Neuronal stem cell (in vitro differentiated cells): ENCODE measurements at regions not wholly inside any gene's neighbourhood (a gene's known extent, or its start where the extent isn't known, plus 50 kb on each side); places are given as distances from the start of the nearest gene placed in this dataset.
A peak's percentile ranks its signal among the peaks of the same experiment; 100 is the strongest.

Source experiments
- DNase-seq: peaks from one replicate; pipeline ENCODE4 v3.0.0-alpha.2; 2013; ENCODE audit warnings: low spot score
- H2AFZ ChIP-seq: one replicate; pipeline ENCODE4 v1.6.1; 2013; ENCODE audit warnings: mild to moderate bottlenecking, low read length, inconsistent platforms
- H2AK5ac ChIP-seq: 2 replicates; pipeline ENCODE4 v1.6.1; 2013; ENCODE audit warnings: low read depth, mild to moderate bottlenecking, inconsistent platforms, low read length, moderate library complexity, mixed read lengths
- H2BK120ac ChIP-seq: 2 replicates; pipeline ENCODE4 v1.6.1; 2013; ENCODE audit warnings: low read depth, mild to moderate bottlenecking, inconsistent platforms, low read length, moderate library complexity, mixed read lengths
- H2BK12ac ChIP-seq: one replicate; pipeline ENCODE4 v1.6.1; 2013; ENCODE audit warnings: low read length, inconsistent platforms
- H2BK15ac ChIP-seq: 2 replicates; pipeline ENCODE4 v1.6.1; 2013; ENCODE audit warnings: mild to moderate bottlenecking, low read length, inconsistent platforms, mixed read lengths
- H2BK5ac ChIP-seq: one replicate; pipeline ENCODE4 v1.6.1; 2013; ENCODE audit warnings: inconsistent platforms, mild to moderate bottlenecking, low read length, moderate library complexity
- H3K14ac ChIP-seq: one replicate; pipeline ENCODE4 v1.6.1; 2013; ENCODE audit warnings: low read length, inconsistent platforms
- H3K18ac ChIP-seq: 2 replicates; pipeline ENCODE4 v1.6.1; 2013; ENCODE audit warnings: low read length, inconsistent platforms
- H3K23ac ChIP-seq: 2 replicates; pipeline ENCODE4 v1.6.1; 2013; ENCODE audit warnings: low read depth, mild to moderate bottlenecking, mixed read lengths, low read length, inconsistent platforms; ENCODE audit not compliant: poor library complexity
- H3K27ac ChIP-seq: replicated peaks from 3 replicates; pipeline ENCODE4 v1.5.1; 2013; ENCODE audit warnings: low read length, inconsistent platforms
- H3K27me3 ChIP-seq, 3 experiments: 2 replicates each; pipeline ENCODE4 v1.6.1; 2013; ENCODE audit warnings: low read length in 3 of 3, mild to moderate bottlenecking in 2 of 3, inconsistent platforms in 1 of 3, low read depth in 1 of 3, mixed read lengths in 1 of 3, moderate library complexity in 1 of 3; ENCODE audit not compliant: control insufficient read depth in 3 of 3, insufficient read depth in 3 of 3
- H3K36me3 ChIP-seq, 2 donors: replicated peaks in 1 of 2; 2 replicates each; pipeline ENCODE4 v1.6.1; 2013; ENCODE audit warnings: low read length in 2 of 2; ENCODE audit not compliant: control insufficient read depth in 2 of 2, insufficient read depth in 2 of 2
- H3K4ac ChIP-seq: 2 replicates; pipeline ENCODE4 v1.6.1; 2013; ENCODE audit warnings: inconsistent platforms, mild to moderate bottlenecking, low read length, moderate library complexity
- H3K4me1 ChIP-seq, 2 donors: 1 replicate in 1 of 2; 2 replicates in 1 of 2; pipeline ENCODE4 v1.6.1; 2013; ENCODE audit warnings: low read length in 2 of 2, low read depth in 1 of 2; ENCODE audit not compliant: control insufficient read depth in 2 of 2, insufficient read depth in 1 of 2
- H3K4me2 ChIP-seq: one replicate; pipeline ENCODE4 v1.6.1; 2013; ENCODE audit warnings: mild to moderate bottlenecking, low read length, inconsistent platforms; ENCODE audit not compliant: insufficient read depth, poor library complexity, severe bottlenecking
- H3K4me3 ChIP-seq, 2 donors: 2 replicates each; pipeline ENCODE4 v1.5.1; 2013; ENCODE audit warnings: low read length in 2 of 2, mild to moderate bottlenecking in 2 of 2, inconsistent platforms in 1 of 2, moderate library complexity in 1 of 2
- H3K79me1 ChIP-seq: one replicate; pipeline ENCODE4 v1.6.1; 2013; ENCODE audit warnings: low read depth, mild to moderate bottlenecking, inconsistent platforms, low read length, moderate library complexity
- H3K9ac ChIP-seq: one replicate; pipeline ENCODE4 v1.6.1; 2013; ENCODE audit warnings: mild to moderate bottlenecking, low read depth, low read length, inconsistent platforms; ENCODE audit not compliant: poor library complexity
- H3K9me3 ChIP-seq, 2 donors: replicated peaks in 1 of 2; 2 replicates each; pipeline versions ENCODE3 to v1.6.1; 2013; ENCODE audit warnings: low read length in 2 of 2, mild to moderate bottlenecking in 2 of 2, inconsistent platforms in 1 of 2, low read depth in 1 of 2, mixed read lengths in 1 of 2, moderate library complexity in 1 of 2; ENCODE audit not compliant: control insufficient read depth in 2 of 2, insufficient read depth in 1 of 2
- H4K8ac ChIP-seq: one replicate; pipeline ENCODE4 v1.6.1; 2013; ENCODE audit warnings: low read depth, mild to moderate bottlenecking, inconsistent platforms, low read length, moderate library complexity
- H4K91ac ChIP-seq: one replicate; pipeline ENCODE4 v1.6.1; 2013; ENCODE audit warnings: low read length, low read depth, mild to moderate bottlenecking, inconsistent platforms; ENCODE audit not compliant: poor library complexity
- WGBS, 2 donors: extraction: QIAGEN DNeasy Blood & Tissue Kit; methylation state at CpG; one replicate each; pipeline ENCODE4 v1.1.7; 2013; ENCODE audit warnings: missing lambda C conversion rate in 2 of 2, mixed read lengths in 1 of 2; ENCODE audit not compliant: insufficient read length in 2 of 2, insufficient replicate concordance in 1 of 2; ENCODE audit errors: extremely low coverage in 2 of 2; 5-methylcytosine and 5-hydroxymethylcytosine counted together

GRCh38 chrX:143800150-143800549, 79.6 kb upstream of the SPANXN2 start:
- Histone ChIP-seq H3K4me1 (no peaks in the 10 kb centered on the region), H3K79me1 (no peaks in the 10 kb centered on the region), H3K36me3 (no peaks in the 10 kb centered on the region), H3K14ac (no peak overlapping the region), H3K4me3 (no peak overlapping the region), H3K9me3 (no peaks in the 10 kb centered on the region), H4K91ac (no peak overlapping the region), H3K27ac (no peak overlapping the region), H4K8ac (no peak overlapping the region), H2BK120ac (no peak overlapping the region), H3K27me3 (no peaks in the 10 kb centered on the region), H2AFZ (no peak overlapping the region), H3K9ac (no peak overlapping the region), H2BK12ac (no peak overlapping the region), H3K4ac (no peak overlapping the region), H3K4me2 (no peak overlapping the region), H2BK15ac (no peak overlapping the region), H3K23ac (no peak overlapping the region), H2BK5ac (no peak overlapping the region), H2AK5ac (no peak overlapping the region), H3K18ac (no peak overlapping the region)
- DNase-seq = no peak
- no CpG with 5 or more reads among the region's 1 CpG for WGBS, 2 donors

- no peaks in the 10 kb centered on the region for H3K4me1 ChIP-seq
- no peak overlapping the region for H4K8ac ChIP-seq
- H3K9me3 ChIP-seq = no peaks in the 10 kb centered on the region
- peak; percentile 0 for DNase-seq
- no peak overlapping the region for H2BK12ac ChIP-seq
- no peak overlapping the region for H4K91ac ChIP-seq
- no peak overlapping the region for H3K18ac ChIP-seq
- H2BK5ac ChIP-seq = no peak overlapping the region
- H2BK15ac ChIP-seq = no peak overlapping the region
- no peaks in the 10 kb centered on the region for H3K79me1 ChIP-seq
- H2AK5ac ChIP-seq = no peak overlapping the region
- no peak overlapping the region for H3K4me2 ChIP-seq
- WGBS, 2 donors = no CpG with 5 or more reads among the region's 3 CpGs
- no peak overlapping the region for H3K4me3 ChIP-seq
- no peak overlapping the region for H3K27ac ChIP-seq
- no peak overlapping the region for H3K14ac ChIP-seq
- no peak overlapping the region for H2BK120ac ChIP-seq
- no peak overlapping the region for H2AFZ ChIP-seq
- H3K23ac ChIP-seq = no peak overlapping the region
- H3K4ac ChIP-seq = no peak overlapping the region
- no peak overlapping the region for H3K9ac ChIP-seq
- H3K27me3 ChIP-seq = no peaks in the 10 kb centered on the region
- no peaks in the 10 kb centered on the region for H3K36me3 ChIP-seq
Measured at GRCh38 chrX:143788265-143788664, 67.7 kb upstream of the SPANXN2 start.

- Histone ChIP-seq H2BK12ac (no peak overlapping the region), H3K27ac (no peak overlapping the region), H3K9me3 (no peaks in the 10 kb centered on the region), H3K4me1 (no peaks in the 10 kb centered on the region), H3K14ac (no peak overlapping the region), H2AK5ac (no peak overlapping the region), H2BK15ac (no peak overlapping the region), H3K36me3 (no peaks in the 10 kb centered on the region), H3K23ac (no peak overlapping the region), H2AFZ (no peak overlapping the region), H3K18ac (no peak overlapping the region), H3K79me1 (no peaks in the 10 kb centered on the region), H4K91ac (no peak overlapping the region), H3K4ac (no peak overlapping the region), H2BK5ac (no peak overlapping the region), H3K4me2 (no peak overlapping the region), H3K4me3 (no peak overlapping the region), H3K27me3 (no peaks in the 10 kb centered on the region), H3K9ac (no peak overlapping the region), H4K8ac (no peak overlapping the region), H2BK120ac (no peak overlapping the region)
- no peak for DNase-seq
- no CpG with 5 or more reads among the region's 2 CpGs for WGBS, 2 donors
Measured at GRCh38 chrX:143787341-143787740, 66.8 kb upstream of the SPANXN2 start.

- H3K14ac ChIP-seq = no peak overlapping the region
- peaks cover 0 to 3% of the 10 kb centered on the region in 2 donors for H3K4me1 ChIP-seq
- H3K9me3 ChIP-seq = no peaks in the 10 kb centered on the region
- H4K8ac ChIP-seq = no peak overlapping the region
- no peaks in the 10 kb centered on the region for H3K36me3 ChIP-seq
- no peak overlapping the region for H3K4me2 ChIP-seq
- no peak for DNase-seq
- H2BK5ac ChIP-seq = no peak overlapping the region
- H2BK12ac ChIP-seq = no peak overlapping the region
- H3K27ac ChIP-seq = no peak overlapping the region
- H3K18ac ChIP-seq = no peak overlapping the region
- H2BK15ac ChIP-seq = no peak overlapping the region
- no peak overlapping the region for H2AFZ ChIP-seq
- no peaks in the 10 kb centered on the region for H3K79me1 ChIP-seq
- no peak overlapping the region for H2BK120ac ChIP-seq
- no peak overlapping the region for H2AK5ac ChIP-seq
- no peaks in the 10 kb centered on the region for H3K27me3 ChIP-seq
- H3K23ac ChIP-seq = no peak overlapping the region
- H4K91ac ChIP-seq = no peak overlapping the region
- H3K4ac ChIP-seq = no peak overlapping the region
- no peak overlapping the region for H3K4me3 ChIP-seq
- H3K9ac ChIP-seq = no peak overlapping the region
Measured at GRCh38 chrX:143781103-143781502, 60.6 kb upstream of the SPANXN2 start.
